ENCODE measurements at regions not wholly inside any gene's neighbourhood (a gene's known extent, or its start where the extent isn't known, plus 50 kb on each side); places are given as distances from the start of the nearest gene placed in this dataset.
"Not testable (repeated sequence)": the region's sequence is repeated elsewhere in the genome, so short reads cannot be mapped to it uniquely, and the experiment has no call there.

GRCh38 chrX:25125483-25125882 lies 109.7 kb upstream of the ARX start:
- no peak for TF ChIP-seq CTCF (IDR thresholded peaks at IDR 0.05; ENCODE audit: borderline replicate concordance)
- no peaks in the 10 kb centered on the region for H3K27me3 ChIP-seq (ENCODE audit: low read depth)
- H3K27ac ChIP-seq (replicated peaks): no peak overlapping the region
- H3K36me3 ChIP-seq: no peaks in the 10 kb centered on the region
- no peak overlapping the region for H3K4me3 ChIP-seq
- no peaks in the 10 kb centered on the region for H3K9me3 ChIP-seq (replicated peaks)
- H3K4me1 ChIP-seq: no peaks in the 10 kb centered on the region
- DNase-seq: no peak
- intact Hi-C loops (cut with micrococcal nuclease): no loop called here

GRCh38 chrX:25124391-25124790 lies 108.6 kb upstream of the ARX start:
- H3K36me3 ChIP-seq: no peaks in the 10 kb centered on the region
- no peaks in the 10 kb centered on the region for H3K9me3 ChIP-seq (replicated peaks)
- no peak for TF ChIP-seq CTCF (IDR thresholded peaks at IDR 0.05; ENCODE audit: borderline replicate concordance)
- no peak overlapping the region for H3K27ac ChIP-seq (replicated peaks)
- no peak for DNase-seq
- H3K4me3 ChIP-seq: no peak overlapping the region
- intact Hi-C loops (cut with micrococcal nuclease): no loop called here
- H3K27me3 ChIP-seq (ENCODE audit: low read depth): no peaks in the 10 kb centered on the region
- no peaks in the 10 kb centered on the region for H3K4me1 ChIP-seq

- no peak for DNase-seq
- Histone ChIP-seq H3K4me3 (no peak overlapping the region), H3K9me3 (replicated peaks) (no peaks in the 10 kb centered on the region), H3K36me3 (no peaks in the 10 kb centered on the region), H3K27ac (replicated peaks) (no peak overlapping the region), H3K27me3 (ENCODE audit: low read depth) (no peaks in the 10 kb centered on the region), H3K4me1 (no peaks in the 10 kb centered on the region)
- intact Hi-C loops (cut with micrococcal nuclease): no loop called here
- no peak for TF ChIP-seq CTCF (IDR thresholded peaks at IDR 0.05; ENCODE audit: borderline replicate concordance)
Observed at GRCh38 chrX:25112156-25112555, 96.4 kb upstream of the ARX start.

GRCh38 chrX:25108481-25108880 lies 92.7 kb upstream of the ARX start:
- H3K4me1 ChIP-seq: no peaks in the 10 kb centered on the region
- intact Hi-C loops (cut with micrococcal nuclease): no loop called here
- H3K36me3 ChIP-seq: no peaks in the 10 kb centered on the region
- H3K9me3 ChIP-seq (replicated peaks): no peaks in the 10 kb centered on the region
- no peak overlapping the region for H3K27ac ChIP-seq (replicated peaks)
- TF ChIP-seq CTCF (IDR thresholded peaks at IDR 0.05; ENCODE audit: borderline replicate concordance): no peak
- no peak overlapping the region for H3K4me3 ChIP-seq
- DNase-seq: no peak
- no peaks in the 10 kb centered on the region for H3K27me3 ChIP-seq (ENCODE audit: low read depth)

GRCh38 chrX:25105221-25105620 lies 89.5 kb upstream of the ARX start:
- TF ChIP-seq CTCF (IDR thresholded peaks at IDR 0.05; ENCODE audit: borderline replicate concordance): no peak
- Histone ChIP-seq H3K9me3 (replicated peaks) (no peaks in the 10 kb centered on the region), H3K36me3 (no peaks in the 10 kb centered on the region), H3K27me3 (ENCODE audit: low read depth) (no peaks in the 10 kb centered on the region), H3K27ac (replicated peaks) (no peak overlapping the region), H3K4me3 (no peak overlapping the region), H3K4me1 (no peaks in the 10 kb centered on the region)
- intact Hi-C loops (cut with micrococcal nuclease): no loop called here
- no peak for DNase-seq

GRCh38 chrX:25096522-25097045 lies 80.8 kb upstream of the ARX start:
- intact Hi-C loops (cut with micrococcal nuclease): no loop called here
- no peaks in the 10 kb centered on the region for H3K4me1 ChIP-seq
- DNase-seq: no peak
- no peak for TF ChIP-seq CTCF (IDR thresholded peaks at IDR 0.05; ENCODE audit: borderline replicate concordance)
- H3K9me3 ChIP-seq (replicated peaks): no peaks in the 10 kb centered on the region
- no peak overlapping the region for H3K27ac ChIP-seq (replicated peaks)
- no peaks in the 10 kb centered on the region for H3K36me3 ChIP-seq
- no peak overlapping the region for H3K4me3 ChIP-seq
- no peaks in the 10 kb centered on the region for H3K27me3 ChIP-seq (ENCODE audit: low read depth)

GRCh38 chrX:25091152-25091551 lies 75.4 kb upstream of the ARX start:
- DNase-seq; H3K27ac ChIP-seq (replicated peaks); H3K9me3 ChIP-seq (replicated peaks); H3K4me3 ChIP-seq; H3K27me3 ChIP-seq (ENCODE audit: low read depth); H3K36me3 ChIP-seq; H3K4me1 ChIP-seq; intact Hi-C loops (cut with micrococcal nuclease): not testable (repeated sequence)

All from left ventricle myocardium inferior (tissue), 1 donor.